AG09319 (cell line): ENCODE measurements at regions not wholly inside any gene's neighbourhood (a gene's known extent, or its start where the extent isn't known, plus 50 kb on each side); places are given as distances from the start of the nearest gene placed in this dataset.

Source experiments
- DNase-seq: peaks from one replicate; pipeline ENCODE4 v3.0.0-alpha.2; 2010; ENCODE audit warnings: low read depth; ENCODE audit errors: extremely low read depth
- TF ChIP-seq, protein P1 (sequence below): IDR thresholded peaks from 2 replicates; pipeline ENCODE4 v1.5.1; 2011; ENCODE audit warnings: low read depth, mild to moderate bottlenecking, inconsistent platforms, low read length, moderate library complexity

DNA sequence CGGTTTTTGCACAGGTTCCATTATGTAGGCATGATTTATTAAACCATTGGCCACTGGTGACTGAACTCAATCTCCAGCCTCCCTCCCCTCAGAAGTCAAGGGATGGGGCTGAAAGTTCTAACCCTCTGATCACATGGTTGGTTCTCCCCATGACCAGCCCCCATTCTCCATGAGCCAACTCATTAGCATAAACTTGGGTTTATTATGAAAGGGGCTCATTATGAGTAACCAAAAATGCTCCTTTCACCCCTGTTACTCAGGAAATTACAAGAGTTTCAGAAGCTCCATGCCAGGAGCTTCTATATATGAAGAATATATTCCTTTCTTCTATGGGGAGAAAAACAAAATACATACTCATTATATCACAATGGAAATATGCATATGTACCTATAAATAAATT is 555.3 kb downstream of the HS3ST4 start:
- TF ChIP-seq, protein P1, sequence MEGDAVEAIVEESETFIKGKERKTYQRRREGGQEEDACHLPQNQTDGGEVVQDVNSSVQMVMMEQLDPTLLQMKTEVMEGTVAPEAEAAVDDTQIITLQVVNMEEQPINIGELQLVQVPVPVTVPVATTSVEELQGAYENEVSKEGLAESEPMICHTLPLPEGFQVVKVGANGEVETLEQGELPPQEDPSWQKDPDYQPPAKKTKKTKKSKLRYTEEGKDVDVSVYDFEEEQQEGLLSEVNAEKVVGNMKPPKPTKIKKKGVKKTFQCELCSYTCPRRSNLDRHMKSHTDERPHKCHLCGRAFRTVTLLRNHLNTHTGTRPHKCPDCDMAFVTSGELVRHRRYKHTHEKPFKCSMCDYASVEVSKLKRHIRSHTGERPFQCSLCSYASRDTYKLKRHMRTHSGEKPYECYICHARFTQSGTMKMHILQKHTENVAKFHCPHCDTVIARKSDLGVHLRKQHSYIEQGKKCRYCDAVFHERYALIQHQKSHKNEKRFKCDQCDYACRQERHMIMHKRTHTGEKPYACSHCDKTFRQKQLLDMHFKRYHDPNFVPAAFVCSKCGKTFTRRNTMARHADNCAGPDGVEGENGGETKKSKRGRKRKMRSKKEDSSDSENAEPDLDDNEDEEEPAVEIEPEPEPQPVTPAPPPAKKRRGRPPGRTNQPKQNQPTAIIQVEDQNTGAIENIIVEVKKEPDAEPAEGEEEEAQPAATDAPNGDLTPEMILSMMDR = no peak
- DNase-seq = no peak

DNA sequence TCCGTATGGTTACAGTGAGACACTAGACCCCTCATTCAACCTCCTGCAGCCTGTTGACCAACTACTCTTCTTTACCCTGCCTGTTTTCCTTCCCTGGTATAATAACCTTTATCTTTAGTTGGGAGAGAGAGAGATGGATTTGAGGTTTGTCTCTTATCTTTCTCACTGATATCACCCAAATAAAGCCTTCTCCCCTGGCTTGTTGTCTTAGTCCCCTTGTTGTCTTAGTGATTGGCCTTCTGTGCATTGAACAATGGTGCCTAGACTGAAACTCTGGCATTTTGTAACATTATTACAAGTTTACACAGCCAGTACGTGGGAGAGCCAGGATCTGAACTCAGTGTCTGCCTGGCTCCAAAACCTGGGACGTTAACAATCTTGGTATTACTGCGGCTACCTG is 560.8 kb downstream of the HS3ST4 start:
- TF ChIP-seq, protein P1 = no peak
- no peak for DNase-seq

DNA sequence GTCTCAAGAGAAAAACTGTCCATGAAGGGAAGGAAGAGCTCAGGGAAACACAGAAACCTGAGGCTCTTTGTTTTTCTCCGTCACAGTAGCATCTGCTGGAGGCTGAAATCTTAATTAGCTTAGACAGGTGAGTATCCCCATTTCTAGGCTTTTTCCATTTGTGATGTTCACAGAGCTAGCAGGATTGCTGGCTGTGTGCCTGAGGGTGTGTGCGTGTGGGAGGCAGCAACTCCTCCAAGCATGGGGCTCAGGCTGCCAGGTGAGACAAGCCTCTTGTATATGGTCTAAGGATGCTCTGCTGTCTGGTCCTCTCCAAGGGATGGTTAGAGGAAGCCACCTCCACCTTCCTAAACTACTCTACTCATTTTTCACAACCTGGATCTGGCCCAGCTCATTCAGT is 569.9 kb downstream of the HS3ST4 start:
- TF ChIP-seq, protein P1 = no peak
- no peak for DNase-seq

DNA sequence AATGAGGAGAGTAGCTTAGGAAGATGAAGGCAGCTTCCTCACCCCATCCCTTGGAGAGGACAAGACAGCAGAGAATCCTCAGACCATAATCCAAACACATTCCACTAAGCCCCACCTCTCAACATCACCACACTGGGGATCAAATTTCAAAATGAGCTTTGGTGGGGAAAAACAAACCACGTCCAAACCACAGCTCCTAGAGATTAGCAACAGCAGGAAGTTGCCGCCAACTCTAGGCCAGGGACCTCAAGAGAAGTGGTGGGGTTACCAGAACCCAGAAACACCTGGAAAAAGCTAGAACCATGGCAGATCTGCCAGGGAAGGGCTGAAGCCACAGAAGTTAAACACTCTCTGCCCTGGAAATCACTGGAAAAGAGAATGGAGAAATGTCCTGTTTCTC is 571.6 kb downstream of the HS3ST4 start:
- no peak for DNase-seq
- TF ChIP-seq, protein P1 = no peak

DNA sequence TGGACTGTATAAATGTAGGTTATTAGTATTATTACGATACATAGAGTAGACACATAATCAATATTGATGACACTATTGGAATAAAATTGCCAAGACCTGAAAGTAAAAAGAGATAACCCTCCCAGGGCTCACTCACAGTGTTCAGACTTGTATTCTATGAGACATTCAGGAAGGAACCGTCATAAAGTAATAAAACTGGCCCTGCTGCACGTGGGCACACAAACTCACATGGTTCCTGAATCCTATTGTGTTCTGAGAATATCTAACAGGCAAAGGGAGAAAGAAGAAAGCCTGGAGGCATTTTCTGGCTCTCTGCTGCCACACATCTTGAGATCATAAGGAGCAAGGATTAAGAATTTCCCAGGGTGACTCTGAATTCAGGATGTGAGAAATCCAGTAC is 575.9 kb downstream of the HS3ST4 start:
- TF ChIP-seq, protein P1 = no peak
- DNase-seq = no peak

DNA sequence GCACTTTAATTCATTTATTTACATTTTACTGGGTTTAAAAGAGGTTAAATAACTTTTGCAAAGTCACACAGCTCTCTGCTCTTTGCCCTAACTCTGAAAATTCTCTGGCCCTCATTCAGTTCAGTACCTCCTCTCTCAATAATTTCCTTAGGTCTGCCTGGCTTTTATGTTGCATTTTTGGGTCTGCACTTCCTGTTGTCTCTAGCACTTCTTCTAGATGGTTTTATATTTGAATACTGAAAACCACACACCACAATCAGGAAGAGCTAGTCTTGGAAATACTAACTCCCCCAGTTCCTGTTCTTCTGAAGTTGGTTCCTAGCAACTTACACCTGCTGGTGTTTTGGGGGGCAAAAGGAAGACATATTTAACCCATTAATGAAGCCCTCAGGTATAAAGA is 577.9 kb downstream of the HS3ST4 start:
- TF ChIP-seq, protein P1 = no peak
- no peak for DNase-seq

DNA sequence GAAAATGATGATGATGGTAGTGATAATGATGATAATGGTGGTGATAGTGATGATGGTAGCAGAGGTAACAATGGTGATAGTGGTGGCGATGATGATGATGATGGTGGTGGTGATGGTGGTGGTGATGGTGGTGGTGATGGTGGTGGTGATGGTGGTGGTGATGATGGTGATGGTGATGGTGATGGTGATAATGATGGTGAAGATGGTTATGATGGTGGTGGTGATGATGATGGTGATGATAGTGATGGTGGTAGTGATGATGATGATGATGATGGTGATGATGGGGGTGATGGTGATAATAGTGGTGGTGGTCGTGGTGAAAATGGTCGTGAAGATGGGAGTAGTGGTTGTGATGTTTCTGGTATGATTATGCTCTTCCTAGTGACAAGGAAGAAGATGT is 581.8 kb downstream of the HS3ST4 start:
- TF ChIP-seq, protein P1 = no peak
- no peak for DNase-seq
